CD4-positive, alpha-beta T cell treated with Interleukin-10 for 1 hour (primary cell): ENCODE measurements at regions not wholly inside any gene's neighbourhood (a gene's known extent, or its start where the extent isn't known, plus 50 kb on each side); places are given as distances from the start of the nearest gene placed in this dataset.
"Not testable (repeated sequence)": the region's sequence is repeated elsewhere in the genome, so short reads cannot be mapped to it uniquely, and the experiment has no call there.

Experiments
- DNase-seq: peaks from one replicate; pipeline ENCODE4 v3.0.0-alpha.2; 2020

- DNase-seq = no peak
These were observed 938.6 kb upstream of the WWC1 start for GRCh38 chr5:167352801-167353200.

GRCh38 chr5:167355346-167355745 is 936.1 kb upstream of the WWC1 start:
- no peak for DNase-seq

GRCh38 chr5:167356374-167356773 is 935.1 kb upstream of the WWC1 start:
- DNase-seq = no peak

GRCh38 chr5:167358868-167359492 is 932.5 kb upstream of the WWC1 start:
- DNase-seq = no peak

- DNase-seq = no peak
These were observed 929.6 kb upstream of the WWC1 start for GRCh38 chr5:167361795-167362194.

- no peak for DNase-seq
These were observed 928.4 kb upstream of the WWC1 start for GRCh38 chr5:167363065-167363464.

GRCh38 chr5:167375125-167375524 is 916.3 kb upstream of the WWC1 start:
- DNase-seq = no peak

- no peak for DNase-seq
These were observed 912.3 kb upstream of the WWC1 start for GRCh38 chr5:167378894-167379723.

GRCh38 chr5:167381457-167381856 is 910.0 kb upstream of the WWC1 start:
- DNase-seq = no peak

- no peak for DNase-seq
These were observed 901.9 kb upstream of the WWC1 start for GRCh38 chr5:167389537-167389936.

GRCh38 chr5:167391286-167391685 is 900.2 kb upstream of the WWC1 start:
- not testable (repeated sequence) for DNase-seq

- no peak for DNase-seq
These were observed 899.2 kb upstream of the WWC1 start for GRCh38 chr5:167392240-167392639.

GRCh38 chr5:167393358-167393757 is 898.1 kb upstream of the WWC1 start:
- no peak for DNase-seq

GRCh38 chr5:167402671-167403070 is 888.8 kb upstream of the WWC1 start:
- no peak for DNase-seq

- no peak for DNase-seq
These were observed 884.9 kb upstream of the WWC1 start for GRCh38 chr5:167406513-167406912.

GRCh38 chr5:167412556-167412955 is 878.9 kb upstream of the WWC1 start:
- DNase-seq = no peak

- no peak for DNase-seq
These were observed 877.9 kb upstream of the WWC1 start for GRCh38 chr5:167413506-167413905.

GRCh38 chr5:167414611-167415010 is 876.8 kb upstream of the WWC1 start:
- DNase-seq = no peak

GRCh38 chr5:167415779-167416746 is 875.4 kb upstream of the WWC1 start:
- no peak for DNase-seq

- DNase-seq = no peak
These were observed 873.8 kb upstream of the WWC1 start for GRCh38 chr5:167417662-167418061.

GRCh38 chr5:167425161-167425560 is 866.3 kb upstream of the WWC1 start:
- DNase-seq = no peak

GRCh38 chr5:167426501-167426900 is 864.9 kb upstream of the WWC1 start:
- DNase-seq = no peak

- DNase-seq = not testable (repeated sequence)
These were observed 863.8 kb upstream of the WWC1 start for GRCh38 chr5:167427641-167428040.
